A673 (cell line): ENCODE measurements at regions not wholly inside any gene's neighbourhood (a gene's known extent, or its start where the extent isn't known, plus 50 kb on each side); places are given as distances from the start of the nearest gene placed in this dataset.
"Not testable (repeated sequence)": the region's sequence is repeated elsewhere in the genome, so short reads cannot be mapped to it uniquely, and the experiment has no call there.

ENCODE experiments used
- BruUV-seq: library from RNA; stranded (reverse); fragments of 400-500 nt; replicated peaks from 2 replicates; lab custom pipeline; 2021; lab: Mats Ljungman, UMichigan
- CTCF ChIA-PET: fragments of 300-600 bp; sonication (Branson Sonifier 250); formaldehyde crosslinking; loops from one replicate; lab custom pipeline; 2022; ENCODE audit warnings: antibody characterized with exemption; lab: Charles Lee
- POLR2A ChIA-PET: fragments of 300-600 bp; sonication (Branson Sonifier 250); formaldehyde crosslinking; loops from one replicate; lab custom pipeline; 2022; ENCODE audit warnings: antibody characterized with exemption; ENCODE audit not compliant: low non-redundant PET; lab: Charles Lee
- DNase-seq: peaks from one replicate; pipeline ENCODE4 v3.0.0-alpha.2; 2015; ENCODE audit warnings: low spot score
- H3K27ac ChIP-seq: fragments of 200-600 bp; sonication (generic); 2 replicates; pipeline ENCODE4 v1.5.1; 2016; ENCODE audit warnings: mixed run types, low read depth, mild to moderate bottlenecking, mixed read lengths, antibody characterized with exemption, low read length; ENCODE audit not compliant: poor library complexity, severe bottlenecking
- H3K27me3 ChIP-seq: fragments of 200-600 bp; sonication (generic); replicated peaks from 2 replicates; pipeline ENCODE4 v1.6.1; 2017; ENCODE audit warnings: mixed run types, low read depth, mild to moderate bottlenecking, mixed read lengths, antibody characterized with exemption, low read length; ENCODE audit not compliant: insufficient read depth, poor library complexity
- H3K36me3 ChIP-seq: fragments of 200-600 bp; sonication (generic); 2 replicates; pipeline ENCODE4 v1.6.1; 2016; ENCODE audit warnings: mixed run types, mild to moderate bottlenecking, mixed read lengths, antibody characterized with exemption, low read length; ENCODE audit not compliant: insufficient read depth, poor library complexity, severe bottlenecking
- H3K4me1 ChIP-seq: fragments of 200-600 bp; sonication (generic); 2 replicates; pipeline ENCODE4 v1.6.1; 2017; ENCODE audit warnings: mixed run types, mild to moderate bottlenecking, mixed read lengths, antibody characterized with exemption, low read length; ENCODE audit not compliant: insufficient read depth, poor library complexity, severe bottlenecking
- H3K4me3 ChIP-seq: fragments of 200-600 bp; sonication (generic); 2 replicates; pipeline ENCODE4 v1.5.1; 2016; ENCODE audit warnings: low read depth, mixed run types, mild to moderate bottlenecking, mixed read lengths, low read length; ENCODE audit not compliant: poor library complexity, severe bottlenecking
- H3K9me3 ChIP-seq: fragments of 200-600 bp; sonication (generic); 2 replicates; pipeline ENCODE4 v1.6.1; 2016; ENCODE audit warnings: mixed run types, low read depth, mild to moderate bottlenecking, mixed read lengths, antibody characterized with exemption, low read length; ENCODE audit not compliant: poor library complexity, severe bottlenecking
- CTCF ChIP-seq: fragments of 300-800, 200-600 bp; sonication (generic); conservative IDR thresholded peaks from 2 replicates; pipeline ENCODE4 v1.5.1; 2017; ENCODE audit warnings: low read depth, mild to moderate bottlenecking, antibody characterized with exemption, low read length, moderate library complexity, mixed read lengths
- EZH2 ChIP-seq: fragments of 200-600 bp; sonication (generic); IDR thresholded peaks from 2 replicates; pipeline ENCODE4 v1.6.1; 2017; ENCODE audit warnings: borderline replicate concordance, low read depth, mild to moderate bottlenecking, mixed read lengths, antibody characterized with exemption, low read length; ENCODE audit not compliant: poor library complexity, severe bottlenecking
- intact Hi-C: fragments of 100-400 bp; cut with micrococcal nuclease; formaldehyde crosslinking; loops from one replicate; pipeline ENCODE4 v1.10.0; 2022; ENCODE audit not compliant: unreplicated experiment

- intact Hi-C loops = no loop called here
- TF ChIP-seq EZH2 (no peak), CTCF (no peak)
- Histone ChIP-seq H3K27ac (no peak overlapping the region), H3K4me3 (no peak overlapping the region), H3K9me3 (no peaks in the 10 kb centered on the region), H3K4me1 (no peaks in the 10 kb centered on the region), H3K36me3 (no peaks in the 10 kb centered on the region), H3K27me3 (no peaks in the 10 kb centered on the region)
- DNase-seq = no peak
- ChIA-PET POLR2A (no interaction called here), CTCF (no interaction called here)
- no TSS peak for BruUV-seq
Measured at GRCh38 chr4:108445716-108446115, 174.7 kb upstream of the RPL34 start.

GRCh38 chr4:108443585-108443984, 176.8 kb upstream of the RPL34 start:
- intact Hi-C loops = no loop called here
- no TSS peak for BruUV-seq
- CTCF ChIA-PET = no interaction called here
- no peaks in the 10 kb centered on the region for H3K9me3 ChIP-seq
- no peak for TF ChIP-seq EZH2
- no peak for TF ChIP-seq CTCF
- H3K4me1 ChIP-seq = no peaks in the 10 kb centered on the region
- DNase-seq = no peak
- no peak overlapping the region for H3K27ac ChIP-seq
- H3K27me3 ChIP-seq = no peaks in the 10 kb centered on the region
- POLR2A ChIA-PET = interaction anchor here (0.6 kb wide), 1 partner anchor 691 kb away, joined by 3 read pairs; no protein-coding TSS in a partner anchor
- H3K36me3 ChIP-seq = no peaks in the 10 kb centered on the region
- no peak overlapping the region for H3K4me3 ChIP-seq

GRCh38 chr4:108433832-108434231, 186.5 kb upstream of the RPL34 start:
- ChIA-PET POLR2A (no interaction called here), CTCF (no interaction called here)
- Histone ChIP-seq H3K9me3 (no peaks in the 10 kb centered on the region), H3K4me1 (no peaks in the 10 kb centered on the region), H3K27me3 (no peaks in the 10 kb centered on the region), H3K4me3 (no peak overlapping the region), H3K36me3 (no peaks in the 10 kb centered on the region), H3K27ac (no peak overlapping the region)
- no TSS peak for BruUV-seq
- no peak for TF ChIP-seq EZH2
- no peak for TF ChIP-seq CTCF
- intact Hi-C loops = no loop called here
- DNase-seq = no peak

- DNase-seq, H3K4me1 ChIP-seq, CTCF ChIA-PET, H3K36me3 ChIP-seq, H3K9me3 ChIP-seq, BruUV-seq, H3K27ac ChIP-seq, H3K4me3 ChIP-seq, POLR2A ChIA-PET, intact Hi-C loops, H3K27me3 ChIP-seq: not testable (repeated sequence)
Measured at GRCh38 chr4:108433394-108433793, 187.0 kb upstream of the RPL34 start.
